Amniotic stem cell (primary cell): ENCODE measurements at regions not wholly inside any gene's neighbourhood (a gene's known extent, or its start where the extent isn't known, plus 50 kb on each side); places are given as distances from the start of the nearest gene placed in this dataset.

ENCODE experiments used
- DNase-seq: peaks from one replicate; lab custom pipeline; 2025; lab: John Stamatoyannopoulos, UW

GRCh38 chr2:204480676-204481075, 64.6 kb upstream of the PARD3B start:
- DNase-seq, result no peak

GRCh38 chr2:204483608-204484081, 61.6 kb upstream of the PARD3B start:
- no peak for DNase-seq

- no peak for DNase-seq
Measured at GRCh38 chr2:204486321-204486720, 59.0 kb upstream of the PARD3B start.

- DNase-seq, result no peak
Measured at GRCh38 chr2:204486805-204487204, 58.5 kb upstream of the PARD3B start.

- DNase-seq, result no peak
Measured at GRCh38 chr2:204487447-204488229, 57.6 kb upstream of the PARD3B start.

- DNase-seq, result no peak
Measured at GRCh38 chr2:204491528-204491927, 53.7 kb upstream of the PARD3B start.

GRCh38 chr2:204492417-204492816, 52.9 kb upstream of the PARD3B start:
- DNase-seq, result no peak

- DNase-seq, result no peak
Measured at GRCh38 chr2:204494681-204495080, 50.6 kb upstream of the PARD3B start.

GRCh38 chr2:204495381-204495780, 49.9 kb upstream of the PARD3B start:
- no peak for DNase-seq
